Mesenchymal stem cell (in vitro differentiated cells and primary cell): ENCODE measurements at regions not wholly inside any gene's neighbourhood (a gene's known extent, or its start where the extent isn't known, plus 50 kb on each side); places are given as distances from the start of the nearest gene placed in this dataset.

Source experiments
- DNase-seq: peaks from one replicate; pipeline ENCODE4 v3.0.0-alpha.2; 2013
- H2AFZ ChIP-seq: one replicate; pipeline ENCODE4 v1.6.1; 2013; ENCODE audit warnings: low read depth, mild to moderate bottlenecking, control low read depth, inconsistent platforms, low read length, moderate library complexity
- H2AK5ac ChIP-seq: 2 replicates; pipeline ENCODE4 v1.6.1; 2013; ENCODE audit warnings: low read length, moderate library complexity, mild to moderate bottlenecking, inconsistent platforms; ENCODE audit not compliant: severe bottlenecking
- H2BK120ac ChIP-seq: one replicate; pipeline ENCODE4 v1.6.1; 2013; ENCODE audit warnings: low read depth, mild to moderate bottlenecking, inconsistent platforms, low read length, moderate library complexity
- H2BK12ac ChIP-seq, 2 experiments: one replicate each; pipeline ENCODE4 v1.6.1; 2013; ENCODE audit warnings: inconsistent platforms in 2 of 2, low read length in 2 of 2, mild to moderate bottlenecking in 2 of 2, moderate library complexity in 2 of 2, control low read depth in 1 of 2
- H2BK15ac ChIP-seq: one replicate; pipeline ENCODE4 v1.6.1; 2013; ENCODE audit warnings: mild to moderate bottlenecking, low read depth, inconsistent platforms; ENCODE audit not compliant: poor library complexity, severe bottlenecking
- H2BK5ac ChIP-seq: 2 replicates; pipeline ENCODE4 v1.6.1; 2013; ENCODE audit warnings: low read depth, mild to moderate bottlenecking, low read length, control low read depth, inconsistent platforms; ENCODE audit not compliant: poor library complexity, severe bottlenecking
- H3K14ac ChIP-seq, 2 experiments: one replicate each; pipeline ENCODE4 v1.6.1; 2013; ENCODE audit warnings: inconsistent platforms in 2 of 2, low read length in 2 of 2, control low read depth in 1 of 2, mild to moderate bottlenecking in 1 of 2, moderate library complexity in 1 of 2
- H3K18ac ChIP-seq, 2 experiments: one replicate each; pipeline ENCODE4 v1.6.1; 2013; ENCODE audit warnings: inconsistent platforms in 2 of 2, low read length in 2 of 2, control low read depth in 1 of 2, low read depth in 1 of 2, mild to moderate bottlenecking in 1 of 2
- H3K23ac ChIP-seq, 2 experiments: one replicate each; pipeline ENCODE4 v1.6.1; 2013; ENCODE audit warnings: inconsistent platforms in 2 of 2, low read length in 2 of 2, mild to moderate bottlenecking in 2 of 2, moderate library complexity in 2 of 2, control low read depth in 1 of 2
- H3K27ac ChIP-seq: 2 replicates; pipeline ENCODE4 v1.5.1; 2013; ENCODE audit warnings: mild to moderate bottlenecking, moderate library complexity, low read length, control low read depth, inconsistent platforms; ENCODE audit not compliant: poor library complexity, severe bottlenecking
- H3K27me3 ChIP-seq, 2 experiments: 2 replicates each; pipeline versions ENCODE4 v1.6.1 to v1.7.0; 2013; ENCODE audit warnings: low read length in 2 of 2, mild to moderate bottlenecking in 2 of 2, moderate library complexity in 2 of 2, control low read depth in 1 of 2, inconsistent platforms in 1 of 2; ENCODE audit not compliant: control insufficient read depth in 1 of 2, insufficient read depth in 1 of 2
- H3K36me3 ChIP-seq, 2 experiments: 2 replicates each; pipeline versions ENCODE4 v1.6.1 to v1.7.0; 2013; ENCODE audit warnings: low read length in 2 of 2, control low read depth in 1 of 2, inconsistent platforms in 1 of 2, low read depth in 1 of 2, mild to moderate bottlenecking in 1 of 2; ENCODE audit not compliant: insufficient read depth in 2 of 2, control insufficient read depth in 1 of 2
- H3K4ac ChIP-seq, 2 experiments: one replicate each; pipeline ENCODE4 v1.6.1; 2013; ENCODE audit warnings: inconsistent platforms in 2 of 2, low read length in 2 of 2, mild to moderate bottlenecking in 2 of 2, moderate library complexity in 2 of 2, control low read depth in 1 of 2, low read depth in 1 of 2
- H3K4me1 ChIP-seq: 2 replicates; pipeline ENCODE4 v1.6.1; 2013; ENCODE audit warnings: low read depth, low read length, control low read depth; ENCODE audit not compliant: control insufficient read depth, insufficient read depth
- H3K4me2 ChIP-seq: 2 replicates; pipeline ENCODE4 v1.6.1; 2013; ENCODE audit warnings: low read length, mild to moderate bottlenecking, inconsistent platforms; ENCODE audit not compliant: poor library complexity, severe bottlenecking
- H3K4me3 ChIP-seq, 2 experiments: 2 replicates each; pipeline versions ENCODE4 v1.5.1 to v1.7.0; 2013; ENCODE audit warnings: low read length in 2 of 2, mild to moderate bottlenecking in 2 of 2, control low read depth in 1 of 2, low read depth in 1 of 2; ENCODE audit not compliant: insufficient read depth in 1 of 2
- H3K79me1 ChIP-seq: replicated peaks from 2 replicates; pipeline ENCODE4 v1.6.1; 2013; ENCODE audit warnings: mild to moderate bottlenecking, control low read depth, low read length, inconsistent platforms; ENCODE audit not compliant: poor library complexity, severe bottlenecking
- H3K9ac ChIP-seq: 2 replicates; pipeline ENCODE4 v1.7.0; 2013; ENCODE audit warnings: mild to moderate bottlenecking, low read length, moderate library complexity
- H3K9me3 ChIP-seq: 2 replicates; pipeline ENCODE4 v1.7.0; 2013; ENCODE audit warnings: mild to moderate bottlenecking, low read length; ENCODE audit not compliant: control insufficient read depth
- H4K8ac ChIP-seq: one replicate; pipeline ENCODE4 v1.6.1; 2013; ENCODE audit warnings: inconsistent platforms, mild to moderate bottlenecking, low read length, moderate library complexity
- H4K91ac ChIP-seq: one replicate; pipeline ENCODE4 v1.6.1; 2013; ENCODE audit warnings: mild to moderate bottlenecking, low read length, inconsistent platforms
- WGBS: methylation state at CpG from one replicate; pipeline ENCODE4 v1.1.7; 2013; ENCODE audit warnings: mixed read lengths; 5-methylcytosine and 5-hydroxymethylcytosine counted together

DNA sequence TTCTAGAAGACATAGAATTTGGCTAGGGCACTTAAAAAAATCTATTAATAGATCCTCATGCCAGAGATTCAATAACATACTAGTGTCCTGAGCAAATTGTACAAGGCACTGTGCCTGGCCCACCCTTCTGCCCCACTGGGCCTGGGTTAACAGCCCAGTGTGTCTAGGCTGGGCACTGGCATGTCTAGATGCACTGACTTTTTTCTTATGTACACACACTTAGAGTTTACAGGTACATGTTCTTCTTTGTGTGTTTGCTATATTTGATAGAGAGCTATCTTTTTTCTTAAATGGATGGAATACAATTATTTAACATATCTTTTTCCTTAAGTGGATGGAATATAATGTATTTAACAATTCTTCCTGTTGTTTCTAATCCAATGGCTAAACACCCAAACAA is 241.5 kb downstream of the AUH start:
- H3K79me1 ChIP-seq, result no peaks in the 10 kb centered on the region
- H3K14ac ChIP-seq, result no peak overlapping the region
- no peak overlapping the region for H3K27ac ChIP-seq
- no peak overlapping the region for H2AK5ac ChIP-seq
- H4K91ac ChIP-seq, result no peak overlapping the region
- H3K4ac ChIP-seq, result no peak overlapping the region
- no peak overlapping the region for H2BK5ac ChIP-seq
- H4K8ac ChIP-seq, result no peak overlapping the region
- H3K27me3 ChIP-seq, result no peaks in the 10 kb centered on the region
- DNase-seq, result no peak
- H2BK15ac ChIP-seq, result no peak overlapping the region
- H3K4me3 ChIP-seq, result peak overlapping the region in 1 of 2 experiments; percentile 61
- no peak overlapping the region for H3K23ac ChIP-seq
- H3K36me3 ChIP-seq, result peaks cover 0 to 4% of the 10 kb centered on the region in 2 experiments
- H3K9ac ChIP-seq, result peak overlapping the region; percentile 89
- no peak overlapping the region for H2BK120ac ChIP-seq
- peak overlapping the region in 1 of 2 experiments; percentile 27 for H2BK12ac ChIP-seq
- H2AFZ ChIP-seq, result no peak overlapping the region
- no peaks in the 10 kb centered on the region for H3K9me3 ChIP-seq
- peak overlapping the region in 1 of 2 experiments; percentile 16 for H3K18ac ChIP-seq
- no peak overlapping the region for H3K4me2 ChIP-seq
- H3K4me1 ChIP-seq, result peaks cover 12% of the 10 kb centered on the region

DNA sequence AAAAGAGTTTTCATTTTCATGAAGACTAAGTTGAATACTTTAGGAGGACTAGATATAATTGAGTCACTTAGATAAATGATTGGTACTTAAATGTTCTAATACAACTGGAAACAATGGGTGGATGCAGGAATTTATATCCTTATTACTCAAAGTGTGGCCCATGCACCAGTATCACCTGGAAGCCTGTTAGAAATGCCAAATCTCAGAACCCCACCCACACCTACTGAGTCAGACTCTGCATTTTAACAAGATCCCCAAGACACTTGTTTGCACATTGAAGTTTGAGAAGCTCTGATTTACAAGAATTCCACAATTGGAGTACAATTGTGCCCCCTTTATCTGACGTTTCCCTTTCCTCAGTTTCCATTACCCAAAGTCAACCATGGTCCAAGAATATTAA is 239.0 kb downstream of the AUH start:
- Histone ChIP-seq H3K27ac (no peak overlapping the region), H3K14ac (no peak overlapping the region), H3K9me3 (no peaks in the 10 kb centered on the region), H3K18ac (no peak overlapping the region), H3K4ac (no peak overlapping the region), H3K27me3 (no peaks in the 10 kb centered on the region), H2AK5ac (no peak overlapping the region), H2BK5ac (no peak overlapping the region), H3K23ac (no peak overlapping the region), H4K91ac (no peak overlapping the region), H3K9ac (no peak overlapping the region), H3K36me3 (no peaks in the 10 kb centered on the region), H3K79me1 (no peaks in the 10 kb centered on the region), H3K4me3 (no peak overlapping the region), H2BK12ac (no peak overlapping the region), H2BK15ac (no peak overlapping the region), H3K4me2 (no peak overlapping the region), H2AFZ (no peak overlapping the region), H3K4me1 (peaks cover 10% of the 10 kb centered on the region), H4K8ac (no peak overlapping the region), H2BK120ac (no peak overlapping the region)
- no peak for DNase-seq
- no CpG with 5 or more reads among the region's 1 CpG for WGBS

GRCh38 chr9:91126761-91127445 is 234.8 kb downstream of the AUH start:
- Histone ChIP-seq H2BK5ac (no peak overlapping the region), H3K9me3 (no peaks in the 10 kb centered on the region), H3K79me1 (no peaks in the 10 kb centered on the region), H2BK120ac (no peak overlapping the region), H3K14ac (no peak overlapping the region), H4K8ac (peak overlapping the region; percentile 10), H3K4ac (no peak overlapping the region), H3K27me3 (no peaks in the 10 kb centered on the region), H2BK12ac (peak overlapping the region in 1 of 2 experiments; percentile 29), H3K36me3 (no peaks in the 10 kb centered on the region), H3K18ac (peak overlapping the region; percentile 31 to 63), H3K4me3 (peak overlapping the region in 1 of 2 experiments; percentile 1), H3K23ac (no peak overlapping the region), H4K91ac (no peak overlapping the region), H2AK5ac (no peak overlapping the region), H3K4me1 (peaks cover 3% of the 10 kb centered on the region), H2AFZ (no peak overlapping the region), H3K27ac (no peak overlapping the region), H3K9ac (no peak overlapping the region), H3K4me2 (no peak overlapping the region), H2BK15ac (no peak overlapping the region)
- peak; percentile 86 for DNase-seq
- 56% methylated on average over 10 of the region's 10 CpGs for WGBS

GRCh38 chr9:91127653-91128052 is 234.1 kb downstream of the AUH start:
- Histone ChIP-seq H3K27me3 (no peaks in the 10 kb centered on the region), H3K18ac (no peak overlapping the region), H3K79me1 (no peaks in the 10 kb centered on the region), H2AK5ac (no peak overlapping the region), H3K23ac (no peak overlapping the region), H2BK5ac (no peak overlapping the region), H4K91ac (no peak overlapping the region), H3K4me1 (peaks cover 3% of the 10 kb centered on the region), H3K36me3 (no peaks in the 10 kb centered on the region), H3K27ac (no peak overlapping the region), H3K9ac (no peak overlapping the region), H2BK15ac (no peak overlapping the region), H3K9me3 (no peaks in the 10 kb centered on the region), H2BK12ac (no peak overlapping the region), H3K4me3 (no peak overlapping the region), H3K4me2 (no peak overlapping the region), H2AFZ (no peak overlapping the region), H4K8ac (no peak overlapping the region), H2BK120ac (no peak overlapping the region), H3K4ac (no peak overlapping the region), H3K14ac (no peak overlapping the region)
- DNase-seq, result peak; percentile 19
- WGBS, result 94% methylated on average over 1 of the region's 1 CpG
